HL-60 (cell line): ENCODE measurements at regions not wholly inside any gene's neighbourhood (a gene's known extent, or its start where the extent isn't known, plus 50 kb on each side); places are given as distances from the start of the nearest gene placed in this dataset.

ENCODE experiments used
- CTCF ChIP-seq: IDR thresholded peaks from one replicate; pipeline ENCODE4 v1.5.1; 2011; ENCODE audit warnings: low read length, control low read depth, inconsistent platforms; ENCODE audit not compliant: insufficient read depth
- POLR2AphosphoS5 ChIP-seq: IDR thresholded peaks from 2 replicates; pipeline ENCODE4 v1.6.1; 2012; ENCODE audit warnings: low read depth

GRCh38 chr14:43665570-43666267, 841.4 kb downstream of the FSCB start:
- TF ChIP-seq POLR2AphosphoS5 (no peak), CTCF (no peak)
